ENCODE measurements at regions not wholly inside any gene's neighbourhood (a gene's known extent, or its start where the extent isn't known, plus 50 kb on each side); places are given as distances from the start of the nearest gene placed in this dataset.

DNA sequence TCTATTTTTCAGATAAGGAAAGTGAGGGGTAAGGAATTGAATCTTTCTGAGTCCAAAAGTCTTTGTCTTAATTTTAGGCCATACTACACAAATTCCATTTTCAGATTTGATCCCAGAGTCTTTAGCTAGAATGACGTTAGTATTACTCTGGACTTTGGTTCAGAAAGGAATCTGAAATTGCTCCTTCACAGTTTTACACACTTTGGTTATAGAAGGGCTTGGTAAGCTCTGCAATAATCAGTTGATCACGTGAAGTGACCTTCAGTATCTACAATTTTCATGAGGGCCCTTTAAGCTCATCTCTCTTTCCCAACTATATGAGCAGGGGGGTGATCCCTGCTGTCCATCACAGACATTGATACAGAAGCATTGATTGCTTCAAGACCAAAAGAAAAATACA is 103.4 kb upstream of the ESRRG start:
- DNase-seq (ENCODE audit: low read depth in 1 of 2, low spot score in 1 of 2), result no peak
- Histone ChIP-seq H3K4me1 (ENCODE audit: low read depth) (peaks cover 12% of the 10 kb centered on the region), H3K9me3 (ENCODE audit: low read depth) (no peaks in the 10 kb centered on the region), H3K4me3 (no peak overlapping the region), H3K36me3 (no peaks in the 10 kb centered on the region), H3K27ac (no peak overlapping the region), H3K27me3 (no peaks in the 10 kb centered on the region)
- TF ChIP-seq, protein P1, sequence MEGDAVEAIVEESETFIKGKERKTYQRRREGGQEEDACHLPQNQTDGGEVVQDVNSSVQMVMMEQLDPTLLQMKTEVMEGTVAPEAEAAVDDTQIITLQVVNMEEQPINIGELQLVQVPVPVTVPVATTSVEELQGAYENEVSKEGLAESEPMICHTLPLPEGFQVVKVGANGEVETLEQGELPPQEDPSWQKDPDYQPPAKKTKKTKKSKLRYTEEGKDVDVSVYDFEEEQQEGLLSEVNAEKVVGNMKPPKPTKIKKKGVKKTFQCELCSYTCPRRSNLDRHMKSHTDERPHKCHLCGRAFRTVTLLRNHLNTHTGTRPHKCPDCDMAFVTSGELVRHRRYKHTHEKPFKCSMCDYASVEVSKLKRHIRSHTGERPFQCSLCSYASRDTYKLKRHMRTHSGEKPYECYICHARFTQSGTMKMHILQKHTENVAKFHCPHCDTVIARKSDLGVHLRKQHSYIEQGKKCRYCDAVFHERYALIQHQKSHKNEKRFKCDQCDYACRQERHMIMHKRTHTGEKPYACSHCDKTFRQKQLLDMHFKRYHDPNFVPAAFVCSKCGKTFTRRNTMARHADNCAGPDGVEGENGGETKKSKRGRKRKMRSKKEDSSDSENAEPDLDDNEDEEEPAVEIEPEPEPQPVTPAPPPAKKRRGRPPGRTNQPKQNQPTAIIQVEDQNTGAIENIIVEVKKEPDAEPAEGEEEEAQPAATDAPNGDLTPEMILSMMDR (IDR thresholded peaks at IDR 0.05; ENCODE audit: low read depth, low read length), result no peak

DNA sequence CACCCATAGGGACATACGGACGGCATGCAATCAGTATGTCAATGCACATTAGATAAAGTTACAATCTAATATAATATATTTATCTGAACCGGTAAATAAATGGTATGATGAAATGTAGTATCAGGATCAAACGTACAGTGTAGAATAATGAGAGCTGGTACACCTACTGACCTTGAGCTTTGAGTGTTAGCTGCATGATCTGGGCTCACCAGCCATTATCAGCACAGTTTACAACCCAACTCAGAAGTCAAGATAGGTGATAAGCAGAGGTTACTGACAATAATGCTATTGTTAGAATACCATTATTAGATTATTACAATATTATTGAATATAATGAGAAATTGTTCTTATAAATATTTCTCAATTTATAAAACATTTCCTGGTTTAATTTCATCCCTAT is 103.0 kb upstream of the ESRRG start:
- Histone ChIP-seq H3K9me3 (ENCODE audit: low read depth) (no peaks in the 10 kb centered on the region), H3K27me3 (no peaks in the 10 kb centered on the region), H3K4me3 (no peak overlapping the region), H3K27ac (no peak overlapping the region), H3K4me1 (ENCODE audit: low read depth) (peaks cover 12% of the 10 kb centered on the region), H3K36me3 (no peaks in the 10 kb centered on the region)
- DNase-seq (ENCODE audit: low read depth in 1 of 2, low spot score in 1 of 2), result no peak
- TF ChIP-seq, protein P1 (IDR thresholded peaks at IDR 0.05; ENCODE audit: low read depth, low read length), result no peak

DNA sequence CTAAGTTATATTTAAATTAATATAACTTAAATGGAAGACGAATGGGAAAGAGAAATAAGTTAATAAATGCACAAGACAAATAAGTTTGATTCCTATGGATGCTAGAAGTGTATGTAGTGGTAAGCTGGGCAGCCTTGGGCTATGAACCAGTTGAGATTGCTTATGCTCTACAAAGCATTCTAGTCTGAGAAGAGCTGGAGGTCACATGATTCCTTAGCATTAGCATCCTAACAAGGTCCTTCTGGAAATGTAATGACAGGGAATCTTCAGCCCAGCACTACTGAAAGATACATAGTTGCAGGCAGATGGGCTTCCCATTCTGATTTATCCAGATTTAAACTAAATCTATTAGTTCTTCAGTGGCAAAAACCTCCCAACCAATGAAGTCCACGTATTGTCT is 102.3 kb upstream of the ESRRG start:
- DNase-seq (ENCODE audit: low read depth in 1 of 2, low spot score in 1 of 2), result no peak
- H3K36me3 ChIP-seq, result no peaks in the 10 kb centered on the region
- H3K4me1 ChIP-seq (ENCODE audit: low read depth), result peaks cover 15% of the 10 kb centered on the region
- H3K27ac ChIP-seq, result no peak overlapping the region
- H3K9me3 ChIP-seq (ENCODE audit: low read depth), result no peaks in the 10 kb centered on the region
- H3K27me3 ChIP-seq, result no peaks in the 10 kb centered on the region
- no peak overlapping the region for H3K4me3 ChIP-seq
- TF ChIP-seq, protein P1 (IDR thresholded peaks at IDR 0.05; ENCODE audit: low read depth, low read length), result no peak

DNA sequence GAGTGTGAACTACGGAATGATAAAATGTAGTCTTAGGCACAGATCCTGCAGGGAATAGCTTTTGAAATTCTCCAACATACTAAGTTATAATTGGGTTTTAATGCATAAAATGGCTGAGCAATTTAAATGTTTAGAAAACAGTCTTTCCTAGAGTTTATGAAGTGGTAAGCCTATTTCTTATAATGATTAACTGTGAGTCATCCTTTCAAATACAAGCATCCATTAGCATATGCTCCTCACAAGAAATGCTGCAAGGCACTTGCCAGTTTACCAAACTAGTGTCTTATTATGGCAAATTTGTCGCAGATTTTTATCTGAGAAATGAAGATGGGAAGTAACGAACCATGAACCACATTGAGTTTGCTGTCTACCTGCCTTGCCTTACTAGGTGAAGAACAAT is 101.3 kb upstream of the ESRRG start:
- Histone ChIP-seq H3K9me3 (ENCODE audit: low read depth) (no peaks in the 10 kb centered on the region), H3K27ac (no peak overlapping the region), H3K27me3 (no peaks in the 10 kb centered on the region), H3K4me1 (ENCODE audit: low read depth) (peaks cover 18% of the 10 kb centered on the region), H3K36me3 (no peaks in the 10 kb centered on the region), H3K4me3 (no peak overlapping the region)
- TF ChIP-seq, protein P1 (IDR thresholded peaks at IDR 0.05; ENCODE audit: low read depth, low read length), result no peak
- DNase-seq (ENCODE audit: low read depth in 1 of 2, low spot score in 1 of 2), result no peak

DNA sequence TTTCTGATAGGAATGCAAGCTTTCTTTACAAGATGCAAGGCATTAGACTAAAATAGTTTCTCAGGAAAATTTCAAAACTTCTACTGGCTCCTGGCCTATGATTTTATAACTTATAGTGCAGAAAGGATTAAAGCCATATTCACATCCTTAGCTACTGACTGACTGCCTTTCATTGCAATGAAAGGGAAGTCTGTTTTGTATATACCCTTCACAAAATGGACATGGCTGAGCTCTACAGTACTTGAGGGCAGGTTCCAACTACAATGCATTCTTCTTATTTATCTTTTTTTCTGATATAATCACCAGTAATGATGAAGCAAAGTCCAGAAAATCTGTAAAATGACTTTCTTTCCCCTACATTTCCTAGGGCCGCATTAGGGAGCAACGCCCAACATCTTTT is 100.5 kb upstream of the ESRRG start:
- Histone ChIP-seq H3K27me3 (no peaks in the 10 kb centered on the region), H3K4me1 (ENCODE audit: low read depth) (peaks cover 18% of the 10 kb centered on the region), H3K4me3 (no peak overlapping the region), H3K36me3 (no peaks in the 10 kb centered on the region), H3K9me3 (ENCODE audit: low read depth) (no peaks in the 10 kb centered on the region), H3K27ac (no peak overlapping the region)
- no peak for DNase-seq (ENCODE audit: low read depth in 1 of 2, low spot score in 1 of 2)
- TF ChIP-seq, protein P1 (IDR thresholded peaks at IDR 0.05; ENCODE audit: low read depth, low read length), result no peak

DNA sequence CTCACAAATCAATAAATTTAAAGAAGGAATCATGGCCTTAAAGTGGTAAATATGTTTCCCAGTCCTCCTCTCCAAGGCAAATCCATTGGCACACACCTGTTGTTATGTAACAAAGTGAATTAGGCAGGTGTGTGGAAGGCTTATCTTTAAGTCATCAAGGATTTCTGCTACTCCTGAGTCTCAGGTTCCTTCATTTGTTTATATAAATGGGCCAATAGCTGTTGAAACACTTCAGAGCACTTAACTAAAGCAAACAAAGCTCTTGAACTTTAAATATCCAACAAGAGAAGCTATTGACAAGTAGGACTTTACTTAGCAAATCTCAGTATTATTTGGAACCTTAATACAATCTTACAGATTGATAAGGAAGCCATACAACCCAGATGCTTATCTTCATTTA is 99.3 kb upstream of the ESRRG start:
- peaks cover 18% of the 10 kb centered on the region for H3K4me1 ChIP-seq (ENCODE audit: low read depth)
- TF ChIP-seq, protein P1 (IDR thresholded peaks at IDR 0.05; ENCODE audit: low read depth, low read length), result no peak
- no peaks in the 10 kb centered on the region for H3K9me3 ChIP-seq (ENCODE audit: low read depth)
- no peak overlapping the region for H3K4me3 ChIP-seq
- H3K27ac ChIP-seq, result no peak overlapping the region
- H3K27me3 ChIP-seq, result no peaks in the 10 kb centered on the region
- no peaks in the 10 kb centered on the region for H3K36me3 ChIP-seq
- no peak for DNase-seq (ENCODE audit: low read depth in 1 of 2, low spot score in 1 of 2)

Measured in cardiac muscle cell (in vitro differentiated cells and primary cell).